ENCODE measurements at regions not wholly inside any gene's neighbourhood (a gene's known extent, or its start where the extent isn't known, plus 50 kb on each side); places are given as distances from the start of the nearest gene placed in this dataset.

DNA sequence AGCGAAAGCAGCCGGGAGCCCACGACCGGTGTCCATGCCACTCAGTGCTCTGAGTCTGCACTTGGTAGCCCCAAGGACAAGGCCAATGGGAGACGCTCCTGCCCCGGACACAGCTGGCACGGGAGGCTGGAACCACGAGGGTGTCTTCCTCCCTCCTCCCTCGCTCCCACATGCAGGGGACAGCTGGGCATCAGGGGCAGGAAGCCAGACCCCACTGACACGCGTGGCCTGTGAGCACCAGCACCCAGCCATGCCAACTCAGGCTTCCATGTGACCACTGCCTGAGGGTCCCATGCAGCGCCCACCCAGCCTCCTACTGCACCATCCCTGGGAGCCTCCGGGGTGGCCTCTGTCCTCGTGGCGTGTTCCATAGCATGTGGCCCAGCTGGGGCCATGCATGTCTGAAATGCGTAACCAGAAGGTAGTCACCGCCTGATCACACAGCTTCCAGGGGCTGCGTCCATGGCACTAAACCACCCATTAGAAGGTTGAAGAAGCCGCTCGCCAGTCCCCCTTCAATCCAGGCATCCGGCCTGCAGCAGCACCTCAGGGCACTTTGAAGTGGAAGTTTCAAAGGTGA, 323.2 kb upstream of the SALL3 start:
- TF ChIP-seq, protein P1, sequence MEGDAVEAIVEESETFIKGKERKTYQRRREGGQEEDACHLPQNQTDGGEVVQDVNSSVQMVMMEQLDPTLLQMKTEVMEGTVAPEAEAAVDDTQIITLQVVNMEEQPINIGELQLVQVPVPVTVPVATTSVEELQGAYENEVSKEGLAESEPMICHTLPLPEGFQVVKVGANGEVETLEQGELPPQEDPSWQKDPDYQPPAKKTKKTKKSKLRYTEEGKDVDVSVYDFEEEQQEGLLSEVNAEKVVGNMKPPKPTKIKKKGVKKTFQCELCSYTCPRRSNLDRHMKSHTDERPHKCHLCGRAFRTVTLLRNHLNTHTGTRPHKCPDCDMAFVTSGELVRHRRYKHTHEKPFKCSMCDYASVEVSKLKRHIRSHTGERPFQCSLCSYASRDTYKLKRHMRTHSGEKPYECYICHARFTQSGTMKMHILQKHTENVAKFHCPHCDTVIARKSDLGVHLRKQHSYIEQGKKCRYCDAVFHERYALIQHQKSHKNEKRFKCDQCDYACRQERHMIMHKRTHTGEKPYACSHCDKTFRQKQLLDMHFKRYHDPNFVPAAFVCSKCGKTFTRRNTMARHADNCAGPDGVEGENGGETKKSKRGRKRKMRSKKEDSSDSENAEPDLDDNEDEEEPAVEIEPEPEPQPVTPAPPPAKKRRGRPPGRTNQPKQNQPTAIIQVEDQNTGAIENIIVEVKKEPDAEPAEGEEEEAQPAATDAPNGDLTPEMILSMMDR (conservative IDR thresholded peaks at IDR 0.05; ENCODE audit: low read depth, low read length) = no peak
- no peak for TF ChIP-seq EZH2 (IDR thresholded peaks at IDR 0.05; ENCODE audit: borderline replicate concordance, low read depth, low read length, poor library complexity, severe bottlenecking)
